Neuronal stem cell (in vitro differentiated cells): ENCODE measurements at regions not wholly inside any gene's neighbourhood (a gene's known extent, or its start where the extent isn't known, plus 50 kb on each side); places are given as distances from the start of the nearest gene placed in this dataset.
A peak's percentile ranks its signal among the peaks of the same experiment; 100 is the strongest.
"Not testable (repeated sequence)": the region's sequence is repeated elsewhere in the genome, so short reads cannot be mapped to it uniquely, and the experiment has no call there.

Experiments used
- DNase-seq: peaks from one replicate; pipeline ENCODE4 v3.0.0-alpha.2; 2013; ENCODE audit warnings: low spot score
- H2AFZ ChIP-seq: one replicate; pipeline ENCODE4 v1.6.1; 2013; ENCODE audit warnings: mild to moderate bottlenecking, low read length, inconsistent platforms
- H2AK5ac ChIP-seq: 2 replicates; pipeline ENCODE4 v1.6.1; 2013; ENCODE audit warnings: low read depth, mild to moderate bottlenecking, inconsistent platforms, low read length, moderate library complexity, mixed read lengths
- H2BK120ac ChIP-seq: 2 replicates; pipeline ENCODE4 v1.6.1; 2013; ENCODE audit warnings: low read depth, mild to moderate bottlenecking, inconsistent platforms, low read length, moderate library complexity, mixed read lengths
- H2BK12ac ChIP-seq: one replicate; pipeline ENCODE4 v1.6.1; 2013; ENCODE audit warnings: low read length, inconsistent platforms
- H2BK15ac ChIP-seq: 2 replicates; pipeline ENCODE4 v1.6.1; 2013; ENCODE audit warnings: mild to moderate bottlenecking, low read length, inconsistent platforms, mixed read lengths
- H2BK5ac ChIP-seq: one replicate; pipeline ENCODE4 v1.6.1; 2013; ENCODE audit warnings: inconsistent platforms, mild to moderate bottlenecking, low read length, moderate library complexity
- H3K14ac ChIP-seq: one replicate; pipeline ENCODE4 v1.6.1; 2013; ENCODE audit warnings: low read length, inconsistent platforms
- H3K18ac ChIP-seq: 2 replicates; pipeline ENCODE4 v1.6.1; 2013; ENCODE audit warnings: low read length, inconsistent platforms
- H3K23ac ChIP-seq: 2 replicates; pipeline ENCODE4 v1.6.1; 2013; ENCODE audit warnings: low read depth, mild to moderate bottlenecking, mixed read lengths, low read length, inconsistent platforms; ENCODE audit not compliant: poor library complexity
- H3K27ac ChIP-seq: replicated peaks from 3 replicates; pipeline ENCODE4 v1.5.1; 2013; ENCODE audit warnings: low read length, inconsistent platforms
- H3K27me3 ChIP-seq, 3 experiments: 2 replicates each; pipeline ENCODE4 v1.6.1; 2013; ENCODE audit warnings: low read length in 3 of 3, mild to moderate bottlenecking in 2 of 3, inconsistent platforms in 1 of 3, low read depth in 1 of 3, mixed read lengths in 1 of 3, moderate library complexity in 1 of 3; ENCODE audit not compliant: control insufficient read depth in 3 of 3, insufficient read depth in 3 of 3
- H3K36me3 ChIP-seq, 2 donors: replicated peaks in 1 of 2; 2 replicates each; pipeline ENCODE4 v1.6.1; 2013; ENCODE audit warnings: low read length in 2 of 2; ENCODE audit not compliant: control insufficient read depth in 2 of 2, insufficient read depth in 2 of 2
- H3K4ac ChIP-seq: 2 replicates; pipeline ENCODE4 v1.6.1; 2013; ENCODE audit warnings: inconsistent platforms, mild to moderate bottlenecking, low read length, moderate library complexity
- H3K4me1 ChIP-seq, 2 donors: 1 replicate in 1 of 2; 2 replicates in 1 of 2; pipeline ENCODE4 v1.6.1; 2013; ENCODE audit warnings: low read length in 2 of 2, low read depth in 1 of 2; ENCODE audit not compliant: control insufficient read depth in 2 of 2, insufficient read depth in 1 of 2
- H3K4me2 ChIP-seq: one replicate; pipeline ENCODE4 v1.6.1; 2013; ENCODE audit warnings: mild to moderate bottlenecking, low read length, inconsistent platforms; ENCODE audit not compliant: insufficient read depth, poor library complexity, severe bottlenecking
- H3K4me3 ChIP-seq, 2 donors: 2 replicates each; pipeline ENCODE4 v1.5.1; 2013; ENCODE audit warnings: low read length in 2 of 2, mild to moderate bottlenecking in 2 of 2, inconsistent platforms in 1 of 2, moderate library complexity in 1 of 2
- H3K79me1 ChIP-seq: one replicate; pipeline ENCODE4 v1.6.1; 2013; ENCODE audit warnings: low read depth, mild to moderate bottlenecking, inconsistent platforms, low read length, moderate library complexity
- H3K9ac ChIP-seq: one replicate; pipeline ENCODE4 v1.6.1; 2013; ENCODE audit warnings: mild to moderate bottlenecking, low read depth, low read length, inconsistent platforms; ENCODE audit not compliant: poor library complexity
- H3K9me3 ChIP-seq, 2 donors: replicated peaks in 1 of 2; 2 replicates each; pipeline versions ENCODE3 to v1.6.1; 2013; ENCODE audit warnings: low read length in 2 of 2, mild to moderate bottlenecking in 2 of 2, inconsistent platforms in 1 of 2, low read depth in 1 of 2, mixed read lengths in 1 of 2, moderate library complexity in 1 of 2; ENCODE audit not compliant: control insufficient read depth in 2 of 2, insufficient read depth in 1 of 2
- H4K8ac ChIP-seq: one replicate; pipeline ENCODE4 v1.6.1; 2013; ENCODE audit warnings: low read depth, mild to moderate bottlenecking, inconsistent platforms, low read length, moderate library complexity
- H4K91ac ChIP-seq: one replicate; pipeline ENCODE4 v1.6.1; 2013; ENCODE audit warnings: low read length, low read depth, mild to moderate bottlenecking, inconsistent platforms; ENCODE audit not compliant: poor library complexity
- WGBS, 2 donors: extraction: QIAGEN DNeasy Blood & Tissue Kit; methylation state at CpG; one replicate each; pipeline ENCODE4 v1.1.7; 2013; ENCODE audit warnings: missing lambda C conversion rate in 2 of 2, mixed read lengths in 1 of 2; ENCODE audit not compliant: insufficient read length in 2 of 2, insufficient replicate concordance in 1 of 2; ENCODE audit errors: extremely low coverage in 2 of 2; 5-methylcytosine and 5-hydroxymethylcytosine counted together

- H3K14ac ChIP-seq = no peak overlapping the region
- no peaks in the 10 kb centered on the region for H3K36me3 ChIP-seq
- H2AK5ac ChIP-seq = no peak overlapping the region
- no peak overlapping the region for H3K18ac ChIP-seq
- no peak overlapping the region for H3K4ac ChIP-seq
- no CpG with 5 or more reads among the region's 4 CpGs for WGBS, 2 donors
- H3K9ac ChIP-seq = no peak overlapping the region
- H2BK12ac ChIP-seq = no peak overlapping the region
- H2BK15ac ChIP-seq = no peak overlapping the region
- no peak overlapping the region for H3K23ac ChIP-seq
- no peak overlapping the region for H2BK5ac ChIP-seq
- H3K79me1 ChIP-seq = no peaks in the 10 kb centered on the region
- no peak for DNase-seq
- H3K27ac ChIP-seq = no peak overlapping the region
- H3K4me2 ChIP-seq = no peak overlapping the region
- H3K4me1 ChIP-seq = peaks cover 0 to 1% of the 10 kb centered on the region in 2 donors
- H3K4me3 ChIP-seq = no peak overlapping the region
- no peak overlapping the region for H2BK120ac ChIP-seq
- no peak overlapping the region for H4K8ac ChIP-seq
- H3K9me3 ChIP-seq = no peaks in the 10 kb centered on the region
- H4K91ac ChIP-seq = no peak overlapping the region
- peaks cover 0 to 4% (median 0%) of the 10 kb centered on the region in 3 experiments for H3K27me3 ChIP-seq
- H2AFZ ChIP-seq = peak overlapping the region; percentile 7
These were observed 77.1 kb upstream of the CDC42EP3 start for GRCh38 chr2:37748541-37748940.

- DNase-seq, H3K36me3 ChIP-seq: not testable (repeated sequence)
These were observed 78.8 kb upstream of the CDC42EP3 start for GRCh38 chr2:37750286-37750685.

GRCh38 chr2:37752766-37753165 is 81.3 kb upstream of the CDC42EP3 start:
- Histone ChIP-seq H3K18ac (no peak overlapping the region), H3K4me2 (no peak overlapping the region), H3K36me3 (no peaks in the 10 kb centered on the region), H4K91ac (no peak overlapping the region), H2AK5ac (no peak overlapping the region), H3K4me1 (peaks cover 0 to 1% of the 10 kb centered on the region in 2 donors), H3K14ac (no peak overlapping the region), H3K23ac (no peak overlapping the region), H3K27me3 (peaks cover 0 to 4% (median 0%) of the 10 kb centered on the region in 3 experiments), H3K79me1 (no peaks in the 10 kb centered on the region), H2BK5ac (no peak overlapping the region), H2AFZ (no peak overlapping the region), H3K4ac (no peak overlapping the region), H2BK12ac (no peak overlapping the region), H4K8ac (no peak overlapping the region), H2BK15ac (no peak overlapping the region), H2BK120ac (no peak overlapping the region), H3K9me3 (no peaks in the 10 kb centered on the region), H3K4me3 (no peak overlapping the region), H3K9ac (no peak overlapping the region), H3K27ac (no peak overlapping the region)
- no peak for DNase-seq
- WGBS, 2 donors = no CpG with 5 or more reads among the region's 4 CpGs

More at GRCh38 chr2:37750286-37750685, 78.8 kb upstream of the CDC42EP3 start:
- not testable (repeated sequence) for H4K91ac ChIP-seq, H3K79me1 ChIP-seq, H3K27ac ChIP-seq, H3K4ac ChIP-seq, H3K14ac ChIP-seq, H2BK15ac ChIP-seq, H3K9ac ChIP-seq, H3K23ac ChIP-seq, H3K4me2 ChIP-seq, H4K8ac ChIP-seq, H3K18ac ChIP-seq, H3K4me1 ChIP-seq, H3K27me3 ChIP-seq, H2AFZ ChIP-seq, H2BK5ac ChIP-seq, H2BK120ac ChIP-seq, H3K4me3 ChIP-seq, H2BK12ac ChIP-seq, H3K9me3 ChIP-seq, H2AK5ac ChIP-seq

- Histone ChIP-seq H4K91ac (no peak overlapping the region), H2BK120ac (no peak overlapping the region), H3K14ac (no peak overlapping the region), H3K79me1 (no peaks in the 10 kb centered on the region), H3K9me3 (no peaks in the 10 kb centered on the region), H3K36me3 (no peaks in the 10 kb centered on the region), H2BK15ac (no peak overlapping the region), H3K4me2 (no peak overlapping the region), H3K4me3 (no peak overlapping the region), H3K9ac (no peak overlapping the region), H2BK12ac (no peak overlapping the region), H2AFZ (no peak overlapping the region), H2BK5ac (no peak overlapping the region), H2AK5ac (no peak overlapping the region), H3K18ac (no peak overlapping the region), H3K4ac (no peak overlapping the region), H3K4me1 (no peaks in the 10 kb centered on the region), H3K23ac (no peak overlapping the region), H4K8ac (no peak overlapping the region), H3K27me3 (peaks cover 0 to 4% (median 0%) of the 10 kb centered on the region in 3 experiments), H3K27ac (no peak overlapping the region)
- no CpG with 5 or more reads among the region's 8 CpGs for WGBS, 2 donors
- no peak for DNase-seq
These were observed 82.3 kb upstream of the CDC42EP3 start for GRCh38 chr2:37753758-37754157.
